ENCODE measurements at regions not wholly inside any gene's neighbourhood (a gene's known extent, or its start where the extent isn't known, plus 50 kb on each side); places are given as distances from the start of the nearest gene placed in this dataset.

DNA sequence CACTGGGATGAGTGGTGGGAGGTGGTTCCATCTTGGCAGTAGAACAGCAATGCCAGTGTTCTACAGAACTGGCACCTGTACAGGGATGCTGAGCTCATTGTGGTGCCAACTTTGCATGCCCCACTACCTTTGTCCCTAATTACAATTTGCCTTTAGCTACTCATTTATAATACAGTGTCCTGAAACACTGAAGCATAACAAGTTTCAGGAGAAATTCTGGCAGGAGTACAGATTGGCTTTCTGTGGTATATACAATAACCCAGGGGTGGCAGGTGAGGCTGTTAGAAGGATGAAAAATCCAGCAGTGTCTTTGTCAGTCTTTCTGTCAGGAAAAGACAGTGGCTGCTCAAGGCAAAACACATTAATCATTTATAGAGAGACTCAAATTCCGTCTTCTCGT is 240.3 kb downstream of the FAM76B start:
- Histone ChIP-seq H3K4me3 (ENCODE audit: low read depth in 2 of 2, low read length in 2 of 2) (no peak overlapping the region), H3K27me3 (ENCODE audit: control insufficient read depth, insufficient read depth, low read length) (no peaks in the 10 kb centered on the region), H3K27ac (ENCODE audit: low read length) (no peak overlapping the region), H3K9me3 (ENCODE audit: control insufficient read depth, insufficient read depth, low read depth, low read length) (no peaks in the 10 kb centered on the region), H3K36me3 (ENCODE audit: control insufficient read depth, insufficient read depth, low read length) (no peaks in the 10 kb centered on the region), H3K4me1 (ENCODE audit: control insufficient read depth, insufficient read depth, low read length) (no peaks in the 10 kb centered on the region)
- in situ Hi-C loops (cut with HindIII; ENCODE audit: low pct_unique_long_range_greater_than_20kb, low sequenced_read_pairs): no loop called here
- CTCF ChIA-PET: no interaction called here
- DNase-seq (ENCODE audit: low read depth, low spot score) (no peak), ATAC-seq (no peak)
- intact Hi-C loops (cut with micrococcal nuclease; ENCODE audit: unreplicated experiment): no loop called here
- POLR2A ChIA-PET: no interaction called here
- TF ChIP-seq SIN3A (IDR thresholded peaks at IDR 0.05; ENCODE audit: borderline replicate concordance, insufficient read depth, low read depth, low read length) (no peak), TCF7L2 (IDR thresholded peaks at IDR 0.05; ENCODE audit: low read depth, low read length) (no peak), POLR2AphosphoS5 (IDR thresholded peaks at IDR 0.05; ENCODE audit: low read depth, low read length) (no peak)
- TF ChIP-seq, protein P1, sequence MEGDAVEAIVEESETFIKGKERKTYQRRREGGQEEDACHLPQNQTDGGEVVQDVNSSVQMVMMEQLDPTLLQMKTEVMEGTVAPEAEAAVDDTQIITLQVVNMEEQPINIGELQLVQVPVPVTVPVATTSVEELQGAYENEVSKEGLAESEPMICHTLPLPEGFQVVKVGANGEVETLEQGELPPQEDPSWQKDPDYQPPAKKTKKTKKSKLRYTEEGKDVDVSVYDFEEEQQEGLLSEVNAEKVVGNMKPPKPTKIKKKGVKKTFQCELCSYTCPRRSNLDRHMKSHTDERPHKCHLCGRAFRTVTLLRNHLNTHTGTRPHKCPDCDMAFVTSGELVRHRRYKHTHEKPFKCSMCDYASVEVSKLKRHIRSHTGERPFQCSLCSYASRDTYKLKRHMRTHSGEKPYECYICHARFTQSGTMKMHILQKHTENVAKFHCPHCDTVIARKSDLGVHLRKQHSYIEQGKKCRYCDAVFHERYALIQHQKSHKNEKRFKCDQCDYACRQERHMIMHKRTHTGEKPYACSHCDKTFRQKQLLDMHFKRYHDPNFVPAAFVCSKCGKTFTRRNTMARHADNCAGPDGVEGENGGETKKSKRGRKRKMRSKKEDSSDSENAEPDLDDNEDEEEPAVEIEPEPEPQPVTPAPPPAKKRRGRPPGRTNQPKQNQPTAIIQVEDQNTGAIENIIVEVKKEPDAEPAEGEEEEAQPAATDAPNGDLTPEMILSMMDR (IDR thresholded peaks at IDR 0.05): no peak
- TF ChIP-seq, protein P2, sequence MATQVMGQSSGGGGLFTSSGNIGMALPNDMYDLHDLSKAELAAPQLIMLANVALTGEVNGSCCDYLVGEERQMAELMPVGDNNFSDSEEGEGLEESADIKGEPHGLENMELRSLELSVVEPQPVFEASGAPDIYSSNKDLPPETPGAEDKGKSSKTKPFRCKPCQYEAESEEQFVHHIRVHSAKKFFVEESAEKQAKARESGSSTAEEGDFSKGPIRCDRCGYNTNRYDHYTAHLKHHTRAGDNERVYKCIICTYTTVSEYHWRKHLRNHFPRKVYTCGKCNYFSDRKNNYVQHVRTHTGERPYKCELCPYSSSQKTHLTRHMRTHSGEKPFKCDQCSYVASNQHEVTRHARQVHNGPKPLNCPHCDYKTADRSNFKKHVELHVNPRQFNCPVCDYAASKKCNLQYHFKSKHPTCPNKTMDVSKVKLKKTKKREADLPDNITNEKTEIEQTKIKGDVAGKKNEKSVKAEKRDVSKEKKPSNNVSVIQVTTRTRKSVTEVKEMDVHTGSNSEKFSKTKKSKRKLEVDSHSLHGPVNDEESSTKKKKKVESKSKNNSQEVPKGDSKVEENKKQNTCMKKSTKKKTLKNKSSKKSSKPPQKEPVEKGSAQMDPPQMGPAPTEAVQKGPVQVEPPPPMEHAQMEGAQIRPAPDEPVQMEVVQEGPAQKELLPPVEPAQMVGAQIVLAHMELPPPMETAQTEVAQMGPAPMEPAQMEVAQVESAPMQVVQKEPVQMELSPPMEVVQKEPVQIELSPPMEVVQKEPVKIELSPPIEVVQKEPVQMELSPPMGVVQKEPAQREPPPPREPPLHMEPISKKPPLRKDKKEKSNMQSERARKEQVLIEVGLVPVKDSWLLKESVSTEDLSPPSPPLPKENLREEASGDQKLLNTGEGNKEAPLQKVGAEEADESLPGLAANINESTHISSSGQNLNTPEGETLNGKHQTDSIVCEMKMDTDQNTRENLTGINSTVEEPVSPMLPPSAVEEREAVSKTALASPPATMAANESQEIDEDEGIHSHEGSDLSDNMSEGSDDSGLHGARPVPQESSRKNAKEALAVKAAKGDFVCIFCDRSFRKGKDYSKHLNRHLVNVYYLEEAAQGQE (IDR thresholded peaks at IDR 0.05; ENCODE audit: insufficient read depth in 1 of 2, low read depth in 2 of 2, low read length in 1 of 2): no peak
- no TSS peak for BruUV-seq (replicated peaks)

DNA sequence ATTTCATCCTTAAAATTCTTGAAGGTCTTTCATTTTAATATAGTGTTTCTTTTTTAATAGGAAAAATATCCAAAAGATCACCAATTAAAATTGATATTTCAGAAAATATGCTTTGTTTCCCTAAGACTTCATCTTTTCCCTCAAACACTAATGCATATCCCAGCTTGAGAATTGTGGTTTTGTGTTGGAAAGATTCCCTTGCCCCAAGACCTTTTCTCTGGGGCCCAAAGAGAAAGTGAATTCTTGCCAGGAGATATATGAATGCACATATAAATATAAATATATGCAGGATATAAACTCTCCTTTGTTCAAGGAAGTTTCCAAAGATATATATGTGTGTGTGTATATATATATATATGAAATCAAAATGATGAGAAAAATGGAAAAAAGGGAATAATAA is 241.2 kb downstream of the FAM76B start:
- Histone ChIP-seq H3K9me3 (ENCODE audit: control insufficient read depth, insufficient read depth, low read depth, low read length) (no peaks in the 10 kb centered on the region), H3K4me3 (ENCODE audit: low read depth in 2 of 2, low read length in 2 of 2) (no peak overlapping the region), H3K36me3 (ENCODE audit: control insufficient read depth, insufficient read depth, low read length) (no peaks in the 10 kb centered on the region), H3K4me1 (ENCODE audit: control insufficient read depth, insufficient read depth, low read length) (no peaks in the 10 kb centered on the region), H3K27me3 (ENCODE audit: control insufficient read depth, insufficient read depth, low read length) (no peaks in the 10 kb centered on the region), H3K27ac (ENCODE audit: low read length) (no peak overlapping the region)
- no peak for DNase-seq (ENCODE audit: low read depth, low spot score)
- in situ Hi-C loops (cut with HindIII; ENCODE audit: low pct_unique_long_range_greater_than_20kb, low sequenced_read_pairs): no loop called here
- no peak for ATAC-seq
- ChIA-PET POLR2A (no interaction called here), CTCF (no interaction called here)
- TF ChIP-seq, protein P2 (IDR thresholded peaks at IDR 0.05; ENCODE audit: insufficient read depth in 1 of 2, low read depth in 2 of 2, low read length in 1 of 2): no peak
- TF ChIP-seq TCF7L2 (IDR thresholded peaks at IDR 0.05; ENCODE audit: low read depth, low read length) (no peak), POLR2AphosphoS5 (IDR thresholded peaks at IDR 0.05; ENCODE audit: low read depth, low read length) (no peak), SIN3A (IDR thresholded peaks at IDR 0.05; ENCODE audit: borderline replicate concordance, insufficient read depth, low read depth, low read length) (no peak)
- TF ChIP-seq, protein P1 (IDR thresholded peaks at IDR 0.05): no peak
- no TSS peak for BruUV-seq (replicated peaks)
- intact Hi-C loops (cut with micrococcal nuclease; ENCODE audit: unreplicated experiment): no loop called here

All from Panc1 (cell line).